ENCODE measurements at regions not wholly inside any gene's neighbourhood (a gene's known extent, or its start where the extent isn't known, plus 50 kb on each side); places are given as distances from the start of the nearest gene placed in this dataset.

DNA sequence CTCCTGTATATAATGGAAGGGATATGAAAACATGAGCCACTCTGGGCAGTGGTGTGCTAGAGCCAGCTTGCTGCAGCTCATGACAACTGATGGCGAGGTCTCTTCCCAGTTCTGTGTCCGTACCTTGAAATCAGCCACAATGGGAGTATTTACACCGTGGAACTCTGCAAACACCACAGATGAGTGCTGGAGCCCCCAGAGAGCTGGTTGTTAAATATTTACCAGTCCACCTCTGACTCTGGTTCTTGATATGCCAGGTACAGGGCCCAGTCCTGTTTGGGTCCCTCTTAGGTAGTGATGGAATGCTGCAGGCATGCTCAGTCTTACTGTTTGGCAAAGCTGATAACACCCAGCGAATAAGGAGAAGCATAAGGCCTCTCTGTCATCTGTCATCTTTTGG lies 116.1 kb upstream of the GLI2 start:
- no peak for DNase-seq

DNA sequence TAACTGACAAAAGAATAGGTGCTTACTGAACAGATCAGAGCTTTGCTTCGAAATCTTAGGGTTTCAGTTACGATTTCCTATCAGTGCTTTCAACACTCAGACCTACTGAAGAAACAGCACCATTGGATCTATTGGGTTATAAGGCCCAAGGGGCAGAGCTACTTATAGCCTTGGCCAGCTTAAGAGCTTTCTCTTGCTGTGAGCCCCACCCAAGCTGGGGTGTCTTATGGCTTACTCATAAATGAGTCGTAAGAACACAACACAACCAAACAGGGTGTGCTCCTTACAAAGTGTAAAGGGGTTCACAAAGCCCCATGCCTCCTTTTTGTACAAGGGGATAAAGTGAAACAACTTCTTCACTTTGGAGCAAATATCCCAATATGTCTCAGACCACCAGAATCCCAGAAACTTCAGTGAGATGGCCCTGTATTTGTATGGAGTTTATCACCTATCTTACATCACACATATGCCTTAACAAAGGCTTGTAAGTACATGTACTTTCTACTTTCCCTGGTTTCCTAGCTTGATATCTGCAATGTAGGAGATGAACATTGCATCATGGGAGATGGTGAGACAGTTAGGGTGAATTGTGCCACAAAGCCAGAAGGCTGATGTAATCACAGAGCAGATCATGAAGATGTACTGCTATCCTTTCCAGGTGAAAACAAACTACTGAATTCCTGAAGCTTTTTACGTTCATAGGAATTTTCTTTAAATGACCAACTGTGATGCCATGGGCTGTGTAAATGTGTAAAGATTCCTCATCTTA lies 115.5 kb upstream of the GLI2 start:
- DNase-seq: no peak

DNA sequence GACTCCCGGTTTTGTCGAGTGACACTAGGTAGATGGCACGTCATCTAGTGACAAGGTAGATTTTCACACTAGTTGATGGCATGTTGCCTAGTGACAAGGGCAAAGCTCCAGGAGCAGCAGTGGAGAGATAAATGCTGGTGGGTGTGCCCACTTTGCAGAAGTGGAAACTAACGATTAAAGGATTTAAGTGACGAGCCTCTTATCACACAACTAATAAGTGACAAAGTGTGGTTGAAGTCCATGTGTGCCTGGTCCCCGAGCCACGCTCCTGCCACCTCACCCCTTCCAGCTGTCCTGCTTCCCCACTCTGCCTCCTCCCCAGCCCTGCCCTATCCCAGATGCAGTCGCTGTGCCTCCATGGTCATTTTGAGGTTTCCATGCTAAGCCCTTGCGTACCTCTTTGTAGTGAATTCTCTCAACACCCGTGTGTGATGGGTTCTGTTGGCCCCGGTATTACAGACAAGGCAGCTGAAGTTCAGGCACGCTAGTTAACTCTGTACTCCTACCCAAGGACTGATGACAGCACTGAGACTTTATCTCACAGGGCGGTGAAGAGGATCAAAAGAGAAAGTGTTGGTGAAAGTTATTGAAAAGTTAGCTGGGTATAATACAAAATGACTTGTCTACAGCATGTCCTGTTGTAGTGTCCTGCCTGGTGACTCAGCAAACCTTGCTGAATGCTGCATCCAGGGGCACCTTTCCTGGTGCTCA lies 113.4 kb upstream of the GLI2 start:
- no peak for DNase-seq

DNA sequence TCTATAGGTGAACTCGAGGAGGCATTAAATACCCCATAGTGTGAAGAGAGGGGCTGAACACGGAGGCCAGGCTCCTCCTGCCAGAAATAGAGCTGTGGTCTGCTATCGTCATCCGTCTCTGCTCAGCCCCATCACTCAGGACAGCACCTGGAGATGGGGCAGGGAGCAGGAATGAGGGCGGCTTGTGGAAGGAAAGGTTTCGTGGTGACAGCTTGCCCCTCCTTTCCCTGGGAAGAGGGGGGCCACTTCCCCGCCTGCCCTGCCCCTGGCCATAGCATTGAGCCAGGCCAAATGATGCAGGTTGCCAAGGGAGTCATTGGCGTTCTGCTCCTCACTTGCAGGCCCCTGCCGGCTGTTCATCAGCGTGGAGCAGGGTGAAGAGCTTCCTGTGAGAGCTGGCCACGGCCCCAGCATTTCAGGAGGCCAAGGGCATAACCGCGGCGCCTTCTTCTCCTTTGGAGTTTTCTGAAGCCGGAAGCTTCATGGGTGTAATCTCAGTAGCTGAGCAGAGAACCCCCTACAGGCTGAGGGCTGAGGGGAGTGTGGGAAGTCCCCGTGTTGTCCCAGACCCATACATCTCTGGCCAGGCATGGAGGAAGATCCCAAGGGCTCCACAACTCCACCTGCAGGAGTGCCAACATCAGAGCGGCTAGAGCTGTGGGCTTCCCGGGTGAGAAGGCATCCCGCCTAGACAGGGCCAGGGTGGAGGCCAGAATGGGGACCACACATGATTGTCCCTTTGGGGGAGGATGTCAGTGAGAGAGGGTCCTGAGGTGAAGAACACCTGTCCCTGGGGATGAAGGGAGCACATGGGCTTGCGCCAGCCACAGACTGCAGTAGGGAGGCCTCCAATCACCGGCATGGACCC lies 112.5 kb upstream of the GLI2 start:
- DNase-seq: no peak

DNA sequence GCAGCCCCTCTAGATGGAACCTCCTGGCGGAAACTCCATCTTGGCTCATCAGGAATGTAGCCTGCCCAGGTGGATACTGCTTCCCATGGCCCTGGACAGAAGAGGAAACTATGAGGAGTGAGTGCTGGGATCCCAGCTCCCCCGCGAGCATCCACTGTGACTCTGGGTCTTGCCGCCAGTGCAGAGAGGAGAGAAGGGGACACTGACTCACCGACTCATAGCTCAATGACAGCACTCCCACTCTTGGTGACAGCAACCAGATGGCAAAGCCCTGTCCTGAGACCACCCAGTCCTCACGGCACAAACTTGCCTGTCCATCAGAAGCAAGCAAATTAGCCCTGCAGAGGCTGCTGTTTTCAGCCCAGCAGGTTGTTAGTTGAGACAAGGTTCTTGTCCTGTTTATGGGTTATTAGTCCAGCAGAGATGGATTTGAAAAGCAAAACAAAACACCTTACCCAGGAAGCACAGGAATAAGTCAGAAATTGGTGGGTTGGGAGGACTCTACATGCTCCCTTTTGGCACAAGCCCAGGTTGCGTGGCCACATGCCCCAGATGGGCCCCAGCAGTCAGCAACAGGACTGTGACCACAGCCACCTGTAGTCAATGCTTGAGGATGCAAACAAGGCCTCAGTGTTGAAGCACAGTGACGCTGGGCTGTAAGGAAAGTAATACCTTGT lies 111.5 kb upstream of the GLI2 start:
- no peak for DNase-seq

DNA sequence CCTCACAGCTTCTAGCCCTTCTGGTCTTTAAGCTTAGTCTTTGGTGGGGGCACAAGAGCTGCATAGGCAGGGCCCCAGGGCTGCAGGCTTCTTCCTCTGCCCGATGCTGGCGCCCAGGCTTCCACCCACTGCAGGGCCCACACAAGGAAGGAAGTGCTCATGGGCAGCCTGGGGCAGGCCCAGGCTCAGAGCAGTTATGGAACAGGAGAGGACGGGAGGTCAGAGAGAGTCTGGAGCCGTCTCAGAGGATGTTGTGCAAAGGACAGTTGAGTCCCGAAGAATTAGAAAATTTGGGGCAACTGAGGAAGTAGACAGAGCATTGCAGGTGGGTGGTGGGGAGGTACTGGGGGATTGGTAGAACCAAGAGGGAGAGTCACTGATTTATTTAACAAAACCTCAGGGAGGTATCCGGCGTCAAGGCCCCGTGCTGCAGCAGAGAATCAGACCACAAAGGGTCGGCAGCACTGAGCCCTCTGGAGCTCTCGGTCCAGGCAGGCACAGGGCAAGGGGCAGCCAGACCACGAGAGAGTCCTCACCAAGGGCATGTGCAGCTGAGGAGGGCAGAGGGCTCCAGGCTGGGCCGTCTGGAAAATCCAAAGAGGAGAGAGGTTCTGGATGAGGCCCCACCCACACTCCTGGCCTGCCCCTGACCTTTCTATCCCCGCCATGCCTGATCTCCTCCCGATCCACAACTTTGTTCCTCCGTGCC lies 110.8 kb upstream of the GLI2 start:
- DNase-seq: no peak

DNA sequence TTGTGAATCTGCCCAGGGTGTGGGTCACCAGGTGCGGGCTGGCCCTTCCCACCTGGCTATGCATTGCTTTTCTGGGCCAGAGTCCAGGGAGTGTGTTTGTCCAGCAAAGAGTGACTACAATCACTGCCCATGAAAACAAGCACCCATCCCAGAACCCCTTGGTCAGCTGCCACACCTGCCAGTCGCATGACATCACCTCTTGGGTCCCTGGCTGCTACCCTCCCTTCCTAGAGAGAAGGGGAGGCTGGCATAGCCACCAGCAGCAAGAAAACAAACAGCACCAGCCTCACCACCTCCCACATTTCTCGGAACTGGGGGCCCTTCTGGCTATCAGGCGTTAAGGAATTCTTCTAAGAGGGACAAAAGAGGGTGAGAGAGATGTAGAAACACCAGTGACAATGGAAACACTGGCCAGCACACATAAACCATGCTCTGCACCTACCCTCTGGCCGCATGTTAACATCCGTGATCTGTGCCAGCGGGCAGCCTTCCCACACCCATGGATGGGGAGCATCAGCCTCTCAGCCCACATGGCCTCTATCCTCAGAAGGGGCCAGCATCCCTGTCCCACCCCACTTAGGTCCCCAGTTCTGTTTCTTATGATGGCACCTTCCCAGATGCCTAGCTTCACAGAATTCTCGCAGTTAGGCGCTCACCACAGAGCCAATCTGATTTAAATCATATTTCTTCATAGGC lies 109.7 kb upstream of the GLI2 start:
- no peak for DNase-seq

DNA sequence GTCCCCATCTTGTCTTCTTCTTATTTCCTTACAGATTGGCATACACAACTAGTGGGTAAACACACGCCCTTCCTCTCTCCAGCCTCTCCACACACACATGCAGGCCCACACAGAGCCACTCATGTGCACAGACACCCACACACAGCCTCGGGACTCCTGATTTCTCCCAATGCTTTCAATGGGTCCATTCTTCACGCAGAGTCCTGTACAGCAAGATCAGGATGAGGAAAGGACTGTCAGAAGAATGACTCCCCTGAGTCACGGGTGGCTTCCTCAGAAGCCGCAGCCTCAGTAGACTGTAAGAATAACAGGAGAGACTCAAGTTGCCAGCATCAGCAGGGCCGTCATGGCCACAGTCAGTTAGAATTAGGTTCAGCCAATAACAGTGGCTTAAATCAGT lies 109.1 kb upstream of the GLI2 start:
- DNase-seq: no peak

DNA sequence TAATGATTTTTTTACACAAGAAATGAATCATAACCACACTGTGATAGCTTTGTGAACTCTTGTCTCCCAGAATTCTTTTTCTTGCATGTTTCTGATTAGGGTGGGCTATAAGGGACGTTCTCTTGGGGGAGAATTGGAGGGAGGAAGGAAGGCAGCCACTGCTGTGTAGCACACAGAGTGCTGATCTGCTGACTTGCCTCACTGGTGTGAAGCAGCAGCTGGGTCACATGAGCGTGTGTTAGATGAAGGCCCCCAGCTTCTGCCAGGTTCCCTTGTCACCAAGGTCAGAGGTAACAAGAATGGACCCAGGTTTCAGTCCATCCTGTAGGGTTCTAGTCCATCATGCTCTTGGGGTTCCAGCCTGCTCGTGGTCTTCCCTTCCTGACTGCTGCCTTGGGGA lies 107.4 kb upstream of the GLI2 start:
- no peak for DNase-seq

DNA sequence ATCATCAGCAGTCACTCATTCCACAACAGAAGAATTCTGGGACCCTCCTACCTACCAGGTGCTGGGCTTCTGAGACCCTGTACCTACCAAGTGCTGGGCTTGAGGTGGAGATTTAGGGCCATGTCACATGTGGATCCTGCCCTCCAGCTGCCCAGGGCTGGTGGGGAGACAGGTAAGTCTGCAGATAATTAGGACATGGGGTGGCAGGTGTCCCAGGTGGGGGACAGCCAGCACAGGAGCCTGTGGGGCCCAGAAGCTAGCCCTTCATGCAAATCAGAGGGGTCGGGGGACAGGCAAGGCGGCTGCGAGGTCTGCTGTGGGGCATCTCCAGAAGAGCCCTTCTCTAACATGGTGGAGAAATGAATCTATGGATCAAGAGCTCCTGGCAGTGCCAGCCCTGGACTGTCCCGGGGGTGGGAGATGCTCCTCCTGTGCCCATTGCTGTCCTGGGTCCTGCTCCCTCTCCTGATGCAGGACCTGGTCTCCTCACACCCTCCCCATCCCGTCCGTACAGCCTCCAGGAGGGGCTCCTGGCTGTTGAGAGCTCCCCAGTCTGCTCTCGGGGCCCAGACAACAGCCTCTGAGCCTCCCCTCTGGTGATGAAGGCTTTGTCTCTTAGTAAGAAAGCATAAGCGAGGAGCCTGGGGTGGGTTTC lies 106.3 kb upstream of the GLI2 start:
- DNase-seq: no peak

DNA sequence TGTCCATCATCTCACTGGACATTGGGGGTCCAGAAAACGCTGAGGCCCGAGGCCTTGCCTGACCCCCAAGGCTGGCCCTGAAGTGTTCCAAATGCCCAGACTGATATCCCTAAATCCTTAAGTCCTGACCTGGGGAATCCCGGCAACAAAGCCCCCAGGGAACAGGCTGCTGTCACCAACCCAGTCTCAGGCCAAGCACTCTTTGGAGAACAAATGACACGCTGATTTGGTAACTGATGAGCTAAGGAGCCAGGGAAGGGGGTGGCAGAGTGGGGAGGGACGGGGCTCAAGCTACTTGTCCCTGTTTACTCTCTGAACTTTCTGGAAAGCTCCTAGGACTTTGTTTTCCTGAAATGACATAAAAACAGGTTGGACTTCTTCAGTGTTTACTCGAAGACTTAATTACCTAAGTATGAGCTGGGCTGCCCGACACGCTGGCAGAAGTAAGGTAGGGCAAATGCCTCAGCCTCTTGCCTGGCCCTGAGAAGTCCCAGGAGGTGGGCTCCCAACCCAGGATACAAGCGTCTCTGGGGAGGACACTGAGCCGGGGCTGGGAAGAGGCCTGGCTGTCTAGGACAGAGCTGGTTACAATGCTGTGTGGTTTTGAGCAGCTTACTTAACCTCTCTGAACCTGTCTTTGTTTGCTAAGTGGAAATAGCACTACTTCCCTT lies 105.5 kb upstream of the GLI2 start:
- no peak for DNase-seq

DNA sequence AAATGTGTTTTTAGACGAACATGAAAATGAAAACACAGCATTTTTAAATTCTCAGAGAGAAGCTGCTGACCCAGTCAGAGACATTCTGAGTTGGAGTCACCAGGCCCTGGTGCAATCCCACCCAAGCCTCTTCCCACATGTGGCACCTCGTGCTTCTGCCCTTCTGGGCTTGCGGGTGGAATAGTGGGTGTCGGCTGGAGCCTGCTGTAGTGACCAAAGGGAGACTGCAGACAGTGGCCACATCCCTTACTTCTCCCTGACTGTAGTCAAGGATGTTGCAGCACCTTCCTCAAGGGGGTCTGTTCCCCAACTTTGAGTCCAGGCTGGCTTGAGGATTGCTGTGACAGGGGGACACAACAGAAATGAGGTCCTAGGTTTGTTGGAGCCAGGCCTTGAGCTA lies 104.4 kb upstream of the GLI2 start:
- DNase-seq: no peak

DNA sequence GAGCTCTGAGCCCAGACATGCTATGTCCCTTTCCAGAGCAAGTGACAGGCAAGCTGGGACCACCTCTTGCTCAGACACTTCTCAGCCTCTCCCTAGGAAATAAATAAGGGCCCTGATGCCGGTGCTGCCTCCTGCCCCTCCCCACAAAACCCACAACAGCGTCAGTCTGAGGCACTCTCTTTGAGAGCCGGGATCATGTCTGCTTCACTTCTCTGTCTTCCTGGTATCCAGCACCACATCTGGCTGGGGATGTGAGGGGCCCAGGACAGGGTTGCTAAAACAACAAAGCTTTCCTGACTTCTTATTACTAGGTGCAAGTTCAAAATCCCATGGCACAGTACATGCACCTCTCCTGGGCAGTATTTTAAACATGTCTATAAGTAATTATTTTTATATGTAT lies 103.9 kb upstream of the GLI2 start:
- DNase-seq: no peak

DNA sequence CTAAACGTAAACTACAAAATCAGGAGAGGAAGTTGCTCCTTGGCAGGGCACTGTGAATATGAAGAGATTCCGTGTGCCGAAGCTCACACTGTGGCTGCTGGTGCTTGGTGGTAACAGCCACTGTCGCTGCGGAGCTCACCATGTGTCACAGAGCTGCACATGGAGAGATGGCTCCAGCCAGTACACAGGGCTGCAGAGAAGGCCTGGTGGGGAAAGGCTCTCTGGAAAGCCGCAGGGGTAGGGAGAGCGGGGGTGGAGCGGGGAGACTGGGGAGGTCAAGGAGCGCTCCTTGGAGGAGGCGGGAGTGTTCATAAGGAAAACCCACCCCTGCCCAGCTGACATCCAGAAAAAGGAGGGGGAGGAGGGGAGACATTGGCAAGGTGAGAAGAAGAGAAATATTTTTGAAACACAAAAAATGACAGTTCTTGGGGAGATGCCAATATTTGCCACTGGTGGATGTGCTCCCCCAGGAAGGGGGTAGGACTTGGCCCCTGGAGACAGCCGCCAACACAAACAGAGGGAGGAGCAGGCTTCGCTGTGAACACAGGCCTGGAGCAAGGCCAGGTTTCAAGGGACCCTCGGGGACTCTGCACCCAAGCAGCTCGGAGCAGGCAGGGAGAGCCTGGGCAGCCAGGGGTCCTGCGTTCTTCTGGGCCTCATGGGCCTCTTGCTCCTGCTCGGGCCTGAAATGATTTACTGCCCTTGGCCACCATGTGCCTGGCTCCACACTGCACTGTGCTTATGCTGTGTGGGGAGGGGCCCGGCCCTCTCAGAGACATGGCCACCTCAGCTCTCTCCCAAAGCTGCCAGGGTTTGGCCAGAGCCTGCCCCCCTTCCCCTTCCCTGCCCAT lies 102.6 kb upstream of the GLI2 start:
- no peak for DNase-seq

DNA sequence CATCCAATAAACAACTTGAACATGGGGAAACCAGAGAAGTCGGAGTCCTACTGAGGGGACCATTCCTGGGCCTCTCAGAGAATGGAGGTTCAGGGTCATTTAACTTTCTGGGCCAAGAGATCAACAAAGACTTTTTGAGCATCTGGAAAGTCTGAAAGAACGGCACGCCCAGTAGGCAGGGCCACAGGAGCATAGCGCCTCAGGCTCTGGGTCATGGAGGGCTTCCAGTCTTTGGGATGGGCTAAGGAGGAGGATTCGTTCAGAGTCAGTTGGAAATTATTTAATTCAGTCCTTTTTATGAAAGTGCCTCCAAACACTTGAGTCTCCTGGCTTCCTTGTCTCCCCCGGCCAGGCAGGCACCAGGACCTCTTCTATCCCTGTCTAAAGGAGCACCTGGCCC lies 101.1 kb upstream of the GLI2 start:
- DNase-seq: no peak

DNA sequence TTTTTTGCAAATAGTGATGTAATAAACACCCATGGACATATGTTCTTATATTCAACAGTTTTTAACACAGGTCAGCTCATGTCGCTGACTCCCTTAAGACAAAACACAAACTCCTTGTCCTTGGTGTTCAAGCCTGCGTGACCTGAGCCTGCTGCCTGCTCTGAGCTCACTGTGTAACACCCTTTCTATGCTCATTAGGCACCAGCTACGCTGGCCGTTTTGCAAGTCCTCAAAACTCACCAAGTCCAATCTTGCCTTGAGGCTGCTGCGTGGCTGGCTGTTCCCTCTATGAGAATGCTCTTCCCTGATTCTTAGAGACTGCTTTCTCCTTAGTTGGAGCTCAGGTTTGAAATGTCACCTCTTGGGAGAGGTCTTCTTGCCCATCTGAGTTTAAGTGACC lies 100.5 kb upstream of the GLI2 start:
- DNase-seq: no peak

DNA sequence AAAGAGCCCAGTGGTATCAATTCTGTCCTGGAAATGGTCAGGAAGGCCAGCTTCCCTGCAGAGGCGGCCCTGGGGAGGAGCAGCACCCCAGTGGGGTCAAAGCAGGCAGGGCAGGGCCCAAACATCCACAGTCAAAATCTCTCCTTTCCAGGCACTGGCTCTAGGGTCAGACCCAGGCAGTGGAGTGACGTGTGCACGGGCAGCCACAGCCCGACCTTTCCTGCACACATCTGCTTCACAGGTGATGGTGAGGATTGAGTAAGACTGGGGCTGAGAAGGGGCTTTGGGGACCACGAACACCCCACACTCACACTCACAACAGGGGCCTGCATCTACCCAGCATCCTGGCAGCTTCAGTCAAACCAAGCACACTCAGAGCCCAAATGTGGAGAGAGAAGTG lies 97.8 kb upstream of the GLI2 start:
- no peak for DNase-seq

DNA sequence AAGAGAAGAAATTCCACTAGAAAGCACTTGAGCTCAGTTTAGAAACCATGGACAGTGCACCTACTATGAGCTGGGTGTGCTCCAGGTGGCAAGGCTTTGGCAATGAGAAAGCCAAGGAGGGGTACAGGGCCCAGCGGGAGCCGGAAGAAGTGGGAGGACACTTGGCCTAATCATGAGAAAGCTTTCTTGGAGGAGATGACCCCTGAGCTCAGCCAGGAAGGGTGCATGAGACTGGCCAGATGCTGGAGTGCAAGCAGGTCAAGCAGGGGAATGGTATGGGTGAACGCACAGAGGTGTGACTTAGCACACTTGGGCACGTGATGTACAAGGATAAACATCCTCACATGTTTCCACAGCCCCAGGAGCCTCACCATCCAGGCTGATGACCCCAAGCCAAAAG lies 97.2 kb upstream of the GLI2 start:
- DNase-seq: no peak

DNA sequence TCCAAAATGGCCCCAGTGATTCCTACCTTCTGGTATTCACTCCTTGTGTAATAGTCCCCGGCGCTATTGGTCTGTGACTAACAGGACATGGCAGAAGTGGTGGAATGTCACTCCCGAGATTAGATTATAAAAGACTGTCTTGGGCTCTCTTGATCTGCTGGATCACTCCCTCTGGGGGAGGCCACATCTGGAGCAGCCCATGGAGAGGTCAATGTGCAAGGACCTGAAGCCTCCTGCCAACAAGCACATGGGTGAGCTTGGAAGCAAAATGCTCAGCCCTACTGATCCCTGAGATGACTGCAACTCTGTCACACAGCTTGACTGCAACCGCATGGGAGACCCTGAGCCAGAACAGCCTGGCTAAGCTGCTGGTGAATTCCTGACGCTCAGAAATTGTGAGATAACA lies 94.3 kb upstream of the GLI2 start:
- no peak for DNase-seq

DNA sequence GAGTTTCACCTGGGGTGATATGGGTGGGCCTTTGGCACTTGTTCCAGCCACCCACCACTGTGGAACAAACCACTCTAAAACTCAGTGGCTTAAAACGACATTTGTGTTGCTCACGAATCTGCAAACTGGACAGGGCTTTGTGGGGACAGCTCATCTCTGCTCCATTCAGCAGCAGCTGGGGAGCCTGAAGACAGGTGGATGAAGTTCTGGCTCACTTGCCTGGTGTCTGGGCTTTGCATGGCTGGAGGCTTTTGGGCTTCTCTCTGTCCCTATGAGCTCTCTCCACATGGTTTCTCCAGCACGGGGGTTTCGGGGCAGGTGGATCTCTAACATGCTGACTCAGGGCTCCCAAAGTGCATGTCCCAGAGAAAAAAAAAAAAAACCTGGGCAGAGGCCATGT lies 93.0 kb upstream of the GLI2 start:
- no peak for DNase-seq
